HUES48 (cell line): ENCODE measurements at regions not wholly inside any gene's neighbourhood (a gene's known extent, or its start where the extent isn't known, plus 50 kb on each side); places are given as distances from the start of the nearest gene placed in this dataset.

Experiments used
- H3K27ac ChIP-seq: one replicate; pipeline ENCODE4 v1.7.0; 2013; ENCODE audit warnings: low read depth, low read length, inconsistent platforms
- H3K27me3 ChIP-seq: 2 replicates; pipeline ENCODE4 v1.6.1; 2013; ENCODE audit warnings: mild to moderate bottlenecking, low read length; ENCODE audit not compliant: control insufficient read depth, insufficient read depth
- H3K36me3 ChIP-seq: 2 replicates; pipeline ENCODE4 v1.6.1; 2013; ENCODE audit warnings: low read length; ENCODE audit not compliant: control insufficient read depth, insufficient read depth
- H3K4me1 ChIP-seq: 2 replicates; pipeline ENCODE4 v1.6.1; 2013; ENCODE audit warnings: mild to moderate bottlenecking, low read length; ENCODE audit not compliant: control insufficient read depth, insufficient read depth
- H3K4me3 ChIP-seq: 2 replicates; pipeline ENCODE4 v1.5.1; 2013; ENCODE audit warnings: mild to moderate bottlenecking, low read depth, low read length
- H3K9ac ChIP-seq: 2 replicates; pipeline ENCODE4 v1.6.1; 2013; ENCODE audit warnings: mild to moderate bottlenecking, low read depth, low read length, moderate library complexity
- H3K9me3 ChIP-seq: 2 replicates; pipeline ENCODE4 v1.6.1; 2013; ENCODE audit warnings: low read length; ENCODE audit not compliant: control insufficient read depth, insufficient read depth

GRCh38 chr13:18961383-18962117, 220.1 kb downstream of the TUBA3C start:
- Histone ChIP-seq H3K27ac (no peak overlapping the region), H3K27me3 (no peaks in the 10 kb centered on the region), H3K4me1 (no peaks in the 10 kb centered on the region), H3K9ac (no peak overlapping the region), H3K36me3 (no peaks in the 10 kb centered on the region), H3K9me3 (peaks cover 89% of the 10 kb centered on the region), H3K4me3 (no peak overlapping the region)

GRCh38 chr13:18960637-18961227, 220.9 kb downstream of the TUBA3C start:
- H3K27me3 ChIP-seq: no peaks in the 10 kb centered on the region
- peaks cover 89% of the 10 kb centered on the region for H3K9me3 ChIP-seq
- H3K9ac ChIP-seq: no peak overlapping the region
- no peaks in the 10 kb centered on the region for H3K36me3 ChIP-seq
- no peak overlapping the region for H3K27ac ChIP-seq
- no peaks in the 10 kb centered on the region for H3K4me1 ChIP-seq
- H3K4me3 ChIP-seq: no peak overlapping the region

GRCh38 chr13:18959996-18960395, 221.6 kb downstream of the TUBA3C start:
- H3K4me3 ChIP-seq: no peak overlapping the region
- no peaks in the 10 kb centered on the region for H3K36me3 ChIP-seq
- no peak overlapping the region for H3K9ac ChIP-seq
- H3K4me1 ChIP-seq: no peaks in the 10 kb centered on the region
- H3K27me3 ChIP-seq: no peaks in the 10 kb centered on the region
- H3K27ac ChIP-seq: no peak overlapping the region
- peaks cover 89% of the 10 kb centered on the region for H3K9me3 ChIP-seq

GRCh38 chr13:18959229-18959628, 222.4 kb downstream of the TUBA3C start:
- Histone ChIP-seq H3K4me1 (no peaks in the 10 kb centered on the region), H3K27me3 (no peaks in the 10 kb centered on the region), H3K27ac (no peak overlapping the region), H3K4me3 (no peak overlapping the region), H3K9ac (no peak overlapping the region), H3K36me3 (no peaks in the 10 kb centered on the region), H3K9me3 (peaks cover 91% of the 10 kb centered on the region)

- Histone ChIP-seq H3K4me3 (no peak overlapping the region), H3K36me3 (no peaks in the 10 kb centered on the region), H3K27ac (no peak overlapping the region), H3K27me3 (no peaks in the 10 kb centered on the region), H3K4me1 (no peaks in the 10 kb centered on the region), H3K9me3 (peaks cover 97% of the 10 kb centered on the region), H3K9ac (no peak overlapping the region)
Measured at GRCh38 chr13:18956473-18957078, 225.0 kb downstream of the TUBA3C start.

GRCh38 chr13:18954254-18954653, 227.4 kb downstream of the TUBA3C start:
- H3K9me3 ChIP-seq: peaks cover 97% of the 10 kb centered on the region
- H3K27me3 ChIP-seq: no peaks in the 10 kb centered on the region
- no peak overlapping the region for H3K27ac ChIP-seq
- H3K4me1 ChIP-seq: no peaks in the 10 kb centered on the region
- no peak overlapping the region for H3K4me3 ChIP-seq
- no peak overlapping the region for H3K9ac ChIP-seq
- H3K36me3 ChIP-seq: no peaks in the 10 kb centered on the region

GRCh38 chr13:18953139-18953930, 228.3 kb downstream of the TUBA3C start:
- H3K9me3 ChIP-seq: peaks cover 97% of the 10 kb centered on the region
- no peak overlapping the region for H3K9ac ChIP-seq
- no peaks in the 10 kb centered on the region for H3K27me3 ChIP-seq

GRCh38 chr13:18952225-18953016, 229.2 kb downstream of the TUBA3C start:
- Histone ChIP-seq H3K36me3 (no peaks in the 10 kb centered on the region), H3K4me3 (no peak overlapping the region), H3K4me1 (no peaks in the 10 kb centered on the region), H3K9ac (no peak overlapping the region), H3K27me3 (no peaks in the 10 kb centered on the region), H3K9me3 (peaks cover 98% of the 10 kb centered on the region), H3K27ac (no peak overlapping the region)

More at GRCh38 chr13:18953139-18953930, 228.3 kb downstream of the TUBA3C start:
- Histone ChIP-seq H3K27ac (no peak overlapping the region), H3K4me3 (no peak overlapping the region), H3K36me3 (no peaks in the 10 kb centered on the region), H3K4me1 (no peaks in the 10 kb centered on the region)

- Histone ChIP-seq H3K9me3 (peaks cover 98% of the 10 kb centered on the region), H3K27ac (no peak overlapping the region), H3K9ac (no peak overlapping the region), H3K36me3 (no peaks in the 10 kb centered on the region), H3K27me3 (no peaks in the 10 kb centered on the region), H3K4me1 (no peaks in the 10 kb centered on the region), H3K4me3 (no peak overlapping the region)
Measured at GRCh38 chr13:18951412-18951811, 230.2 kb downstream of the TUBA3C start.

- H3K9ac ChIP-seq: no peak overlapping the region
- H3K4me1 ChIP-seq: no peaks in the 10 kb centered on the region
- H3K9me3 ChIP-seq: peaks cover 98% of the 10 kb centered on the region
Measured at GRCh38 chr13:18949970-18950369, 231.7 kb downstream of the TUBA3C start.

More at GRCh38 chr13:18949970-18950369, 231.7 kb downstream of the TUBA3C start:
- Histone ChIP-seq H3K4me3 (no peak overlapping the region), H3K27ac (no peak overlapping the region), H3K36me3 (no peaks in the 10 kb centered on the region), H3K27me3 (no peaks in the 10 kb centered on the region)
